ENCODE measurements at regions not wholly inside any gene's neighbourhood (a gene's known extent, or its start where the extent isn't known, plus 50 kb on each side); places are given as distances from the start of the nearest gene placed in this dataset.

DNA sequence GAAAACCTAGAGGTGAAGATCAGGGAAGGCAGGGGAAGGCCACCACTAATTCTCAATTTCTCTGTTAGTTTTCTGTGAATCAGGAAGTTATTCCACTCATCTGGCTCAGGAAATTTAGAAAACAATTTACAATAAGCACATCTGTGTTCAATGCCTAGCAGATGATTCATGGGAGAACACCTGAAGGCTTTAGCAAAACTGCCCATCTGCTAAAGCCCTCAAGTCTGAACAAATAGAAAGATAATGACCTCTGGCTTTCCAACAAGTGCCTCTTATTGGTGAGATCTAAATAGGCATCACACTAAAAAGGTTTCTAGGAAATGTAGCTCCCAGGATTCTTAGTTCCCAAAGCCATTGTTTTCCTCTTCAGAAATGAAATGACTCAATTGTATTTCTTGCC lies 122.1 kb upstream of the GNPDA2 start (continued):
- TF ChIP-seq, protein P1, sequence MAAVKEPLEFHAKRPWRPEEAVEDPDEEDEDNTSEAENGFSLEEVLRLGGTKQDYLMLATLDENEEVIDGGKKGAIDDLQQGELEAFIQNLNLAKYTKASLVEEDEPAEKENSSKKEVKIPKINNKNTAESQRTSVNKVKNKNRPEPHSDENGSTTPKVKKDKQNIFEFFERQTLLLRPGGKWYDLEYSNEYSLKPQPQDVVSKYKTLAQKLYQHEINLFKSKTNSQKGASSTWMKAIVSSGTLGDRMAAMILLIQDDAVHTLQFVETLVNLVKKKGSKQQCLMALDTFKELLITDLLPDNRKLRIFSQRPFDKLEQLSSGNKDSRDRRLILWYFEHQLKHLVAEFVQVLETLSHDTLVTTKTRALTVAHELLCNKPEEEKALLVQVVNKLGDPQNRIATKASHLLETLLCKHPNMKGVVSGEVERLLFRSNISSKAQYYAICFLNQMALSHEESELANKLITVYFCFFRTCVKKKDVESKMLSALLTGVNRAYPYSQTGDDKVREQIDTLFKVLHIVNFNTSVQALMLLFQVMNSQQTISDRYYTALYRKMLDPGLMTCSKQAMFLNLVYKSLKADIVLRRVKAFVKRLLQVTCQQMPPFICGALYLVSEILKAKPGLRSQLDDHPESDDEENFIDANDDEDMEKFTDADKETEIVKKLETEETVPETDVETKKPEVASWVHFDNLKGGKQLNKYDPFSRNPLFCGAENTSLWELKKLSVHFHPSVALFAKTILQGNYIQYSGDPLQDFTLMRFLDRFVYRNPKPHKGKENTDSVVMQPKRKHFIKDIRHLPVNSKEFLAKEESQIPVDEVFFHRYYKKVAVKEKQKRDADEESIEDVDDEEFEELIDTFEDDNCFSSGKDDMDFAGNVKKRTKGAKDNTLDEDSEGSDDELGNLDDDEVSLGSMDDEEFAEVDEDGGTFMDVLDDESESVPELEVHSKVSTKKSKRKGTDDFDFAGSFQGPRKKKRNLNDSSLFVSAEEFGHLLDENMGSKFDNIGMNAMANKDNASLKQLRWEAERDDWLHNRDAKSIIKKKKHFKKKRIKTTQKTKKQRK (IDR thresholded peaks at IDR 0.05; ENCODE audit: low read length): no peak
- TF ChIP-seq, protein P2, sequence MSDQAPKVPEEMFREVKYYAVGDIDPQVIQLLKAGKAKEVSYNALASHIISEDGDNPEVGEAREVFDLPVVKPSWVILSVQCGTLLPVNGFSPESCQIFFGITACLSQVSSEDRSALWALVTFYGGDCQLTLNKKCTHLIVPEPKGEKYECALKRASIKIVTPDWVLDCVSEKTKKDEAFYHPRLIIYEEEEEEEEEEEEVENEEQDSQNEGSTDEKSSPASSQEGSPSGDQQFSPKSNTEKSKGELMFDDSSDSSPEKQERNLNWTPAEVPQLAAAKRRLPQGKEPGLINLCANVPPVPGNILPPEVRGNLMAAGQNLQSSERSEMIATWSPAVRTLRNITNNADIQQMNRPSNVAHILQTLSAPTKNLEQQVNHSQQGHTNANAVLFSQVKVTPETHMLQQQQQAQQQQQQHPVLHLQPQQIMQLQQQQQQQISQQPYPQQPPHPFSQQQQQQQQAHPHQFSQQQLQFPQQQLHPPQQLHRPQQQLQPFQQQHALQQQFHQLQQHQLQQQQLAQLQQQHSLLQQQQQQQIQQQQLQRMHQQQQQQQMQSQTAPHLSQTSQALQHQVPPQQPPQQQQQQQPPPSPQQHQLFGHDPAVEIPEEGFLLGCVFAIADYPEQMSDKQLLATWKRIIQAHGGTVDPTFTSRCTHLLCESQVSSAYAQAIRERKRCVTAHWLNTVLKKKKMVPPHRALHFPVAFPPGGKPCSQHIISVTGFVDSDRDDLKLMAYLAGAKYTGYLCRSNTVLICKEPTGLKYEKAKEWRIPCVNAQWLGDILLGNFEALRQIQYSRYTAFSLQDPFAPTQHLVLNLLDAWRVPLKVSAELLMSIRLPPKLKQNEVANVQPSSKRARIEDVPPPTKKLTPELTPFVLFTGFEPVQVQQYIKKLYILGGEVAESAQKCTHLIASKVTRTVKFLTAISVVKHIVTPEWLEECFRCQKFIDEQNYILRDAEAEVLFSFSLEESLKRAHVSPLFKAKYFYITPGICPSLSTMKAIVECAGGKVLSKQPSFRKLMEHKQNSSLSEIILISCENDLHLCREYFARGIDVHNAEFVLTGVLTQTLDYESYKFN (CRISPR knock-in tag; conservative IDR thresholded peaks at IDR 0.05): no peak
- TF ChIP-seq ZNF362 (CRISPR knock-in tag; IDR thresholded peaks at IDR 0.05; ENCODE audit: borderline replicate concordance) (no peak), BORCS8-MEF2B (CRISPR knock-in tag; IDR thresholded peaks at IDR 0.05) (no peak), PLRG1 (conservative IDR thresholded peaks at IDR 0.05) (no peak), ZBTB33 (CRISPR knock-in tag; IDR thresholded peaks at IDR 0.05) (no peak), ZNF317 (CRISPR knock-in tag; IDR thresholded peaks at IDR 0.05) (no peak)

Measured in HepG2 (cell line).